A549 (cell line): ENCODE measurements at regions not wholly inside any gene's neighbourhood (a gene's known extent, or its start where the extent isn't known, plus 50 kb on each side); places are given as distances from the start of the nearest gene placed in this dataset.

Source experiments
- ATAC-seq, 2 experiments: fragments of 200-7000 bp in 1 of 2; fragments of >200 bp in 1 of 2; cut with Nextera tagmentation in 1 of 2; cut with Tn5 transposase in 1 of 2; 3 replicates each; pipeline versions ENCODE4 v1.8.0 to v1.9.1; 2018 to 2020; ENCODE audit warnings: mild to moderate bottlenecking in 1 of 2, moderate library complexity in 1 of 2
- CTCF ChIA-PET: fragments of 300-600 bp; sonication (Branson Sonifier 250); formaldehyde crosslinking; extraction: SDS; loops from one replicate; lab custom pipeline; 2021; ENCODE audit warnings: antibody characterized with exemption, inconsistent platforms; lab: Yijun Ruan, JAX
- POLR2A ChIA-PET: fragments of 350-600 bp; formaldehyde crosslinking; extraction: SDS; loops from one replicate; lab custom pipeline; 2021; ENCODE audit warnings: antibody characterized with exemption, inconsistent platforms; lab: Yijun Ruan, JAX
- DNase-seq, 2 experiments: peaks; one replicate each; pipeline versions ENCODE4 v3.0.0 to v3.0.0-alpha.2; 2011 to 2016; ENCODE audit warnings: low read depth in 1 of 2, low spot score in 1 of 2
- FAIRE-seq: peaks from 2 replicates; lab custom pipeline; 2011; peaks lifted over from hg19 to GRCh38; lab: Jason Lieb, UNC
- H3K27ac ChIP-seq, 2 experiments: fragments of >200 bp; sonication (Bioruptor Twin); formaldehyde crosslinking; 3 replicates each; pipeline ENCODE4 v1.5.1; 2016 to 2017
- H3K4me1 ChIP-seq: fragments of >200 bp; sonication (Bioruptor Twin); formaldehyde crosslinking; 3 replicates; pipeline ENCODE4 v1.6.1; 2016
- H3K4me2 ChIP-seq: fragments of >200 bp; sonication (Bioruptor Twin); formaldehyde crosslinking; 3 replicates; pipeline ENCODE4 v1.6.1; 2016
- H3K4me3 ChIP-seq: fragments of >200 bp; sonication (Bioruptor Twin); formaldehyde crosslinking; 3 replicates; pipeline ENCODE4 v1.5.1; 2016
- H3K9me3 ChIP-seq: fragments of >200 bp; sonication (Bioruptor Twin); formaldehyde crosslinking; 3 replicates; pipeline ENCODE4 v1.6.1; 2016
- BCL3 ChIP-seq: fragments of >200 bp; sonication (Bioruptor Twin); formaldehyde crosslinking; IDR thresholded peaks from 3 replicates; pipeline ENCODE4 v1.6.1; 2016
- CBX2 ChIP-seq: fragments of 200-600 bp; sonication (generic); IDR thresholded peaks from 2 replicates; pipeline ENCODE4 v1.6.1; 2016; ENCODE audit warnings: low read depth, mild to moderate bottlenecking, borderline replicate concordance
- CBX8 ChIP-seq: fragments of 200-600 bp; sonication (generic); IDR thresholded peaks from 2 replicates; pipeline ENCODE4 v1.6.1; 2016
- CEBPB ChIP-seq, 2 experiments: fragments of >200 bp in 1 of 2; sonication (Bioruptor Twin) in 1 of 2; formaldehyde crosslinking in 1 of 2; IDR thresholded peaks; 2 replicates each; pipeline ENCODE4 v1.6.1; 2012 to 2016
- CHD2 ChIP-seq: fragments of 150-350 bp; IDR thresholded peaks from 2 replicates; pipeline ENCODE4 v1.6.1; 2014; ENCODE audit warnings: low read length; ENCODE audit not compliant: partially characterized antibody
- CHD4 ChIP-seq: fragments of 200-600 bp; sonication (generic); IDR thresholded peaks from 2 replicates; pipeline ENCODE4 v1.6.1; 2016; ENCODE audit warnings: antibody characterized with exemption, mild to moderate bottlenecking, borderline replicate concordance
- E2F6 ChIP-seq: IDR thresholded peaks from 2 replicates; pipeline ENCODE4 v1.6.1; 2012; ENCODE audit warnings: low read depth, borderline replicate concordance
- EHMT2 ChIP-seq: fragments of 200-600 bp; sonication (generic); IDR thresholded peaks from 2 replicates; pipeline ENCODE4 v1.6.1; 2016; ENCODE audit warnings: antibody characterized with exemption, low read depth, mild to moderate bottlenecking, moderate library complexity
- FOSB ChIP-seq: fragments of 250-450 bp; sonication (Bioruptor Pico); IDR thresholded peaks from 2 replicates; pipeline ENCODE4 v1.5.0; 2020; ENCODE audit warnings: mild to moderate bottlenecking, moderate library complexity
- FOXS1 ChIP-seq: fragments of 250-450 bp; sonication (Bioruptor Pico); IDR thresholded peaks from 2 replicates; pipeline ENCODE4 v1.5.0; 2020; ENCODE audit warnings: mild to moderate bottlenecking, moderate library complexity
- GATA3 ChIP-seq: IDR thresholded peaks from 2 replicates; pipeline ENCODE4 v1.6.1; 2012; ENCODE audit warnings: borderline replicate concordance
- HDAC2 ChIP-seq: fragments of 200-600 bp; sonication (generic); IDR thresholded peaks from 2 replicates; pipeline ENCODE4 v1.6.1; 2016
- HEYL ChIP-seq: fragments of 250-450 bp; sonication (Bioruptor Pico); IDR thresholded peaks from 2 replicates; pipeline ENCODE4 v1.8.0; 2021; ENCODE audit warnings: mild to moderate bottlenecking, moderate library complexity
- HOXA7 ChIP-seq: fragments of 250-450 bp; sonication (Bioruptor Pico); IDR thresholded peaks from 2 replicates; pipeline ENCODE4 v1.5.0; 2020; ENCODE audit warnings: mild to moderate bottlenecking, moderate library complexity
- JUN ChIP-seq, 2 experiments: fragments of >200 bp; sonication (Bioruptor Twin); formaldehyde crosslinking; IDR thresholded peaks; 2 replicates in 1 of 2; 3 replicates in 1 of 2; pipeline ENCODE4 v1.6.1; 2016 to 2017
- KDM5A ChIP-seq: fragments of 200-600 bp; sonication (generic); IDR thresholded peaks from 2 replicates; pipeline ENCODE4 v1.6.1; 2016; ENCODE audit warnings: antibody characterized with exemption, mild to moderate bottlenecking
- MAX ChIP-seq: IDR thresholded peaks from 2 replicates; pipeline ENCODE4 v1.6.1; 2012
- NFE2L2 ChIP-seq: fragments of 150-350 bp; conservative IDR thresholded peaks from 2 replicates; pipeline ENCODE4 v1.6.1; 2014; ENCODE audit warnings: low read length
- POLR2A ChIP-seq: IDR thresholded peaks from 2 replicates; pipeline ENCODE4 v1.6.1; 2012; ENCODE audit warnings: mild to moderate bottlenecking, low read length
- RARB ChIP-seq: fragments of 250-450 bp; sonication (Bioruptor Pico); IDR thresholded peaks from 2 replicates; pipeline ENCODE4 v1.8.0; 2021; ENCODE audit warnings: mild to moderate bottlenecking, moderate library complexity
- RNF2 ChIP-seq: fragments of 200-600 bp; sonication (generic); IDR thresholded peaks from 2 replicates; pipeline ENCODE4 v1.6.1; 2016; ENCODE audit warnings: low read depth, mild to moderate bottlenecking, antibody characterized with exemption, moderate library complexity, borderline replicate concordance
- SMC3 ChIP-seq: fragments of >200 bp; sonication (Bioruptor Twin); formaldehyde crosslinking; IDR thresholded peaks from 3 replicates; pipeline ENCODE4 v1.6.1; 2018; ENCODE audit warnings: inconsistent platforms
- TP53 ChIP-seq: fragments of 250-450 bp; sonication (Bioruptor Pico); IDR thresholded peaks from 2 replicates; pipeline ENCODE4 v1.5.0; 2021; ENCODE audit warnings: mild to moderate bottlenecking, moderate library complexity
- USF2 ChIP-seq: fragments of 450-650 bp; IDR thresholded peaks from 2 replicates; pipeline ENCODE4 v1.6.1; 2014; ENCODE audit warnings: antibody characterized with exemption
- WGBS: methylation state at CpG from one replicate; pipeline ENCODE4 v1.1.6; 2017; ENCODE audit errors: missing lambda C conversion rate; 5-methylcytosine and 5-hydroxymethylcytosine counted together
- TF ChIP-seq, protein P1 (sequence below): fragments of 150-350 bp; IDR thresholded peaks from 2 replicates; pipeline ENCODE4 v1.6.1; 2014; ENCODE audit warnings: low read depth, mild to moderate bottlenecking, low read length

DNA sequence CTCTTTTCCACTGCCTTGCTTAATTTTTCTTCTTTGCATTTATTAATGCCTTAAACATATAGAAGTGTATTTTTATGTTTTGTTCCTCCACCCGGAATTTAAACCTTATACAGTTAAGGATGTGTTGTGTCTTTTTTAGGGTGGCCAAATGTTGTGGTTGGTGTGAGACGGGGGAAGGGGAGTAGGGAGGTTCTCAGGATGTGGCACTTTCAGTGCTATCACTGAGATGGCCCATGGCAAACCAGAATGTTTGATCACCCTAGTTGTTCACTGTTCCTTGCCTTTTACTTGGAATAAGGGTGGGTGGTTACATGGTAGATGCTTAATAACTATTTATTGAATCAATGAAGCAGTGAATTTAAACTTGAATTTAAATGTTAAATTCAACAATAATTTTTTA, 216.0 kb upstream of the SLITRK1 start:
- no peak for DNase-seq
- ATAC-seq: no peak
- H3K27ac ChIP-seq: no peak overlapping the region
- H3K4me2 ChIP-seq: no peak overlapping the region
- no peaks in the 10 kb centered on the region for H3K4me1 ChIP-seq
- ChIA-PET POLR2A (no interaction called here), CTCF (no interaction called here)
- no peaks in the 10 kb centered on the region for H3K9me3 ChIP-seq
- FAIRE-seq: no peak
- 25% methylated on average over 2 of the region's 2 CpGs for WGBS
- H3K4me3 ChIP-seq: no peak overlapping the region
- no peak for TF ChIP-seq FOXS1 (CRISPR knock-in tag)
- TF ChIP-seq E2F6: no peak
- no peak for TF ChIP-seq EHMT2
- TF ChIP-seq HOXA7: no peak
- TF ChIP-seq CBX8: no peak
- no peak for TF ChIP-seq FOSB (CRISPR knock-in tag)
- TF ChIP-seq CHD4: no peak
- TF ChIP-seq POLR2A: no peak
- no peak for TF ChIP-seq USF2
- TF ChIP-seq RARB (CRISPR knock-in tag): no peak
- no peak for TF ChIP-seq CEBPB (IDR thresholded peaks at IDR 0.05)
- no peak for TF ChIP-seq TP53
- TF ChIP-seq GATA3: no peak
- TF ChIP-seq HEYL (CRISPR knock-in tag): no peak
- TF ChIP-seq HDAC2: no peak
- no peak for TF ChIP-seq BCL3
- no peak for TF ChIP-seq RNF2
- no peak for TF ChIP-seq KDM5A
- TF ChIP-seq, all 56 proteins: peak for 0

- no peaks in the 10 kb centered on the region for H3K4me1 ChIP-seq
- no peak overlapping the region for H3K4me2 ChIP-seq
- TF ChIP-seq RNF2: no peak
- TF ChIP-seq HOXA7: no peak
- no peak for TF ChIP-seq JUN (IDR thresholded peaks at IDR 0.05)
- TF ChIP-seq NFE2L2: no peak
- TF ChIP-seq SMC3: no peak
- no peak for TF ChIP-seq CEBPB (IDR thresholded peaks at IDR 0.05)
- TF ChIP-seq, protein P1, sequence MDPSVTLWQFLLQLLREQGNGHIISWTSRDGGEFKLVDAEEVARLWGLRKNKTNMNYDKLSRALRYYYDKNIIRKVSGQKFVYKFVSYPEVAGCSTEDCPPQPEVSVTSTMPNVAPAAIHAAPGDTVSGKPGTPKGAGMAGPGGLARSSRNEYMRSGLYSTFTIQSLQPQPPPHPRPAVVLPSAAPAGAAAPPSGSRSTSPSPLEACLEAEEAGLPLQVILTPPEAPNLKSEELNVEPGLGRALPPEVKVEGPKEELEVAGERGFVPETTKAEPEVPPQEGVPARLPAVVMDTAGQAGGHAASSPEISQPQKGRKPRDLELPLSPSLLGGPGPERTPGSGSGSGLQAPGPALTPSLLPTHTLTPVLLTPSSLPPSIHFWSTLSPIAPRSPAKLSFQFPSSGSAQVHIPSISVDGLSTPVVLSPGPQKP: no peak
- no peak for TF ChIP-seq MAX
- no peak for TF ChIP-seq EHMT2
- no peak for TF ChIP-seq POLR2A
- no peak for TF ChIP-seq FOSB (CRISPR knock-in tag)
- no peak for TF ChIP-seq CBX2
- TF ChIP-seq CHD2: no peak
- TF ChIP-seq CBX8: no peak
- TF ChIP-seq, all 56 proteins: peak for 0
- Histone ChIP-seq H3K4me3 (no peak overlapping the region), H3K27ac (no peak overlapping the region), H3K9me3 (no peaks in the 10 kb centered on the region)
- DNase-seq: no peak
- 40% methylated on average over 4 of the region's 4 CpGs for WGBS
- CTCF ChIA-PET: no interaction called here
- ATAC-seq: no peak
- POLR2A ChIA-PET: no interaction called here
- no peak for FAIRE-seq
Observed at GRCh38 chr13:84097148-84097547, 214.9 kb upstream of the SLITRK1 start.
